ENCODE measurements at regions not wholly inside any gene's neighbourhood (a gene's known extent, or its start where the extent isn't known, plus 50 kb on each side); places are given as distances from the start of the nearest gene placed in this dataset.

DNA sequence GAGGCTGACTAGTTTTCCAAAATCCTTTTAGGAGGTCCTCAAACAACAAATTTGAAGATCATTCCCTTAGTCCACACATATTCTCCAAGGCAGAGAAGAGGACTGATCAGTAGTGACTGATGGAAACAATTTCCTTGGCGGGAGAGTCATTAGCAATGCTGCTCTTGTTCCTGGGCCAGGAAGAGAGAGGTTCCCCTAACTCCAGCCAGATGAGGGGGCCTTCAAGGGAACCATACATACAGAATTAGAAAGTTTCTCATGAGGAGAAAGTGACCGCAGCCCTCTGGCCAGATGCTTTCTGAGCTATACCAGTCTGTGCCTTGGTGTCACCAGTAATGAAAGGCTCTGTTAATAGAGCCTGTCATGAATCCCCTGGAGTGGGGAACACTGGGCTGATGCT is 539.4 kb downstream of the BNC2 start:
- no peak overlapping the region for H3K27ac ChIP-seq (ENCODE audit: low read depth, low read length)
- TF ChIP-seq, protein P1, sequence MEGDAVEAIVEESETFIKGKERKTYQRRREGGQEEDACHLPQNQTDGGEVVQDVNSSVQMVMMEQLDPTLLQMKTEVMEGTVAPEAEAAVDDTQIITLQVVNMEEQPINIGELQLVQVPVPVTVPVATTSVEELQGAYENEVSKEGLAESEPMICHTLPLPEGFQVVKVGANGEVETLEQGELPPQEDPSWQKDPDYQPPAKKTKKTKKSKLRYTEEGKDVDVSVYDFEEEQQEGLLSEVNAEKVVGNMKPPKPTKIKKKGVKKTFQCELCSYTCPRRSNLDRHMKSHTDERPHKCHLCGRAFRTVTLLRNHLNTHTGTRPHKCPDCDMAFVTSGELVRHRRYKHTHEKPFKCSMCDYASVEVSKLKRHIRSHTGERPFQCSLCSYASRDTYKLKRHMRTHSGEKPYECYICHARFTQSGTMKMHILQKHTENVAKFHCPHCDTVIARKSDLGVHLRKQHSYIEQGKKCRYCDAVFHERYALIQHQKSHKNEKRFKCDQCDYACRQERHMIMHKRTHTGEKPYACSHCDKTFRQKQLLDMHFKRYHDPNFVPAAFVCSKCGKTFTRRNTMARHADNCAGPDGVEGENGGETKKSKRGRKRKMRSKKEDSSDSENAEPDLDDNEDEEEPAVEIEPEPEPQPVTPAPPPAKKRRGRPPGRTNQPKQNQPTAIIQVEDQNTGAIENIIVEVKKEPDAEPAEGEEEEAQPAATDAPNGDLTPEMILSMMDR (IDR thresholded peaks at IDR 0.05; ENCODE audit: low read depth, low read length, poor library complexity, severe bottlenecking) = no peak
- TF ChIP-seq EZH2phosphoT487 (IDR thresholded peaks at IDR 0.05; ENCODE audit: borderline replicate concordance, low read length) = no peak
- H3K27me3 ChIP-seq (ENCODE audit: control insufficient read depth, low read length) = no peaks in the 10 kb centered on the region
- H3K9me3 ChIP-seq (ENCODE audit: control insufficient read depth, insufficient read depth, low read length) = peaks cover 3% of the 10 kb centered on the region; the same call in 1 of the 2 replicates
- H4K20me1 ChIP-seq (ENCODE audit: control insufficient read depth, insufficient read depth, low read depth, low read length) = no peaks in the 10 kb centered on the region
- no peaks in the 10 kb centered on the region for H3K4me1 ChIP-seq (ENCODE audit: control insufficient read depth, low read length)
- H3K9me2 ChIP-seq (replicated peaks; ENCODE audit: control insufficient read depth, low read length) = no peaks in the 10 kb centered on the region
- no peaks in the 10 kb centered on the region for H3K79me2 ChIP-seq (ENCODE audit: control insufficient read depth, low read length)
- no peak overlapping the region for H3K4me2 ChIP-seq (ENCODE audit: low read length)
- no peaks in the 10 kb centered on the region for H3K36me3 ChIP-seq (ENCODE audit: control insufficient read depth, low read length)
- no peak overlapping the region for H3K4me3 ChIP-seq (ENCODE audit: low read length)
- no peaks in the 10 kb centered on the region for H3F3A ChIP-seq (ENCODE audit: control insufficient read depth, insufficient read depth)

DNA sequence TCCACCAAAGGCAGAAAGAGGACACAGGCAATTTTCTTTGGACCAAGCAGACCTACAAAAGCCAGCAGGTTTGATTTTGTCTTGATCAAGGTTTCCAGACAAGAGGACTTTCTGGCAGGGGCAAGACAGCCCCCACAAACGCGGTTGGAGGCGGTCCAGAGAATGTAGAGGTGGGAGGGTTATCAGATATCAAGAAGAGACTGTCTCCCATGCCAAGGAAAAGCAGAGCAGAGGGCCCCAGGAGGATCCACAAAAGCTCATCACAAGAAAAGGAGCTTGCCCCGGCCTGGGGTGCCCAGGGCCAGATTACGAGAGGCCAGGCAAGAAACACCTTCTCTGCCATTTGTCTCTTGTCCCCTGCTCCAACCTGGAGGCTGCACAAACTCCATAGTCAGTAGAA is 538.9 kb downstream of the BNC2 start:
- no peaks in the 10 kb centered on the region for H3K4me1 ChIP-seq (ENCODE audit: control insufficient read depth, low read length)
- H3K79me2 ChIP-seq (ENCODE audit: control insufficient read depth, low read length) = no peaks in the 10 kb centered on the region
- TF ChIP-seq EZH2phosphoT487 (IDR thresholded peaks at IDR 0.05; ENCODE audit: borderline replicate concordance, low read length) = no peak
- TF ChIP-seq, protein P1 (IDR thresholded peaks at IDR 0.05; ENCODE audit: low read depth, low read length, poor library complexity, severe bottlenecking) = no peak
- H3K4me3 ChIP-seq (ENCODE audit: low read length) = no peak overlapping the region
- no peaks in the 10 kb centered on the region for H3K9me2 ChIP-seq (replicated peaks; ENCODE audit: control insufficient read depth, low read length)
- H3K4me2 ChIP-seq (ENCODE audit: low read length) = no peak overlapping the region
- no peaks in the 10 kb centered on the region for H3F3A ChIP-seq (ENCODE audit: control insufficient read depth, insufficient read depth)
- H3K36me3 ChIP-seq (ENCODE audit: control insufficient read depth, low read length) = no peaks in the 10 kb centered on the region
- H4K20me1 ChIP-seq (ENCODE audit: control insufficient read depth, insufficient read depth, low read depth, low read length) = no peaks in the 10 kb centered on the region
- H3K27ac ChIP-seq (ENCODE audit: low read depth, low read length) = no peak overlapping the region
- peaks cover 3% of the 10 kb centered on the region; the same call in 1 of the 2 replicates for H3K9me3 ChIP-seq (ENCODE audit: control insufficient read depth, insufficient read depth, low read length)
- H3K27me3 ChIP-seq (ENCODE audit: control insufficient read depth, low read length) = no peaks in the 10 kb centered on the region

DNA sequence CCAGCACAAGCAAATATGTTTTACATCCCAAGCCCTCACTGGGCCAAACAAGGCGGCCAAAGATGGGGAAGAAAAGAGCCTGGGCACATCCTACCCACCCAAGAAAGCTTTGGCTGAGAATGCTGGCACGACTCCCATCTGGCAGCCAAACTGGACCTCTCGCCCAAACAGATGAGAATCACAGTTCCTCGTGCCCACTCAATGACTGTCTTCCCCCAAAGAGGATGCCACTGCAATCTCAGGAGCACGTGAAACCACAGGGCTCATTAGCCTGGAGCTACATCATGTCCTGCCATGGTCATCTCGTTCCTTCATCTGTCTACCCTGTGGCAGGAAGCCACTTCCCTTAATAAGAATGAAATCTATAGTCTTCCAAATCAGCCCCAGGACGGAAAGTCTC is 536.8 kb downstream of the BNC2 start:
- Histone ChIP-seq H3K4me3 (ENCODE audit: low read length) (no peak overlapping the region), H3K9me2 (replicated peaks; ENCODE audit: control insufficient read depth, low read length) (no peaks in the 10 kb centered on the region), H3K79me2 (ENCODE audit: control insufficient read depth, low read length) (no peaks in the 10 kb centered on the region), H4K20me1 (ENCODE audit: control insufficient read depth, insufficient read depth, low read depth, low read length) (no peaks in the 10 kb centered on the region), H3K4me1 (ENCODE audit: control insufficient read depth, low read length) (no peaks in the 10 kb centered on the region), H3K27me3 (ENCODE audit: control insufficient read depth, low read length) (no peaks in the 10 kb centered on the region), H3K27ac (ENCODE audit: low read depth, low read length) (no peak overlapping the region), H3F3A (ENCODE audit: control insufficient read depth, insufficient read depth) (no peaks in the 10 kb centered on the region), H3K9me3 (ENCODE audit: control insufficient read depth, insufficient read depth, low read length) (peaks cover 3% of the 10 kb centered on the region; the same call in 1 of the 2 replicates), H3K4me2 (ENCODE audit: low read length) (no peak overlapping the region), H3K36me3 (ENCODE audit: control insufficient read depth, low read length) (no peaks in the 10 kb centered on the region)
- no peak for TF ChIP-seq EZH2phosphoT487 (IDR thresholded peaks at IDR 0.05; ENCODE audit: borderline replicate concordance, low read length)
- TF ChIP-seq, protein P1 (IDR thresholded peaks at IDR 0.05; ENCODE audit: low read depth, low read length, poor library complexity, severe bottlenecking) = no peak
